ENCODE measurements at regions not wholly inside any gene's neighbourhood (a gene's known extent, or its start where the extent isn't known, plus 50 kb on each side); places are given as distances from the start of the nearest gene placed in this dataset.

DNA sequence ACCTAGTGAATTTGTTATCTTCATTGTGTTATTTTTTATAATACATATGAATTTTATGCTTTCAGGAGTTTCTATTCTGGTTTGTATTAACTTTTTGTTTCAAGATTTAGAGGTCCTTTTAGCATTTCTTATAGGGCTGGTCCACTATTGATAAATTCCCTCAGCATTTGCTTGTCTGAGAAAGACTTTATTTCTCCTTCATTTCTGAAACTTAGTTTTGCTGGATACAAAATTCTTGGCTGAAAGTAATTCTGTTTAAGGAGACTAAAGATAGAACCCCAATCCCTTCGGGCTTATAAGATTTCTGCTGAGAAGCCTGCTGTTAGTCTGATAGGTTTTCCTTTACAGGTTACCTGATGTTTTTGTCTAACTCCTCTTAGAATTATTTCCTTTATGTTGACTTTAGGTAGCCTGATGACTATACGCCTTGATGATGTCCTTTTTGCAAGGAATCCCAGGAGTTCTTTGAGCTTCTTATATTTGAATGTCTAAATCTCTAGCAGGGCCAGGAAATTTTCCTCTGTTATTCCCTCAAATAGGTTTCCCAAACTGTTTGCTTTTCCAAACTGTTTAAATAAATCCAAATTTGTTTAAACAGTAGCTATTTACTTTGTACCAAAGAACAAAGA, 127.1 kb downstream of the CYSLTR2 start:
- no peak for TF ChIP-seq POLR2A (IDR thresholded peaks at IDR 0.05; ENCODE audit: low read depth, low read length)
- TF ChIP-seq TAF1 (IDR thresholded peaks at IDR 0.05; ENCODE audit: low read depth, low read length), result no peak
- no peak for TF ChIP-seq POLR2AphosphoS5 (IDR thresholded peaks at IDR 0.05; ENCODE audit: low read depth, low read length)
- no peak for TF ChIP-seq PAX5 (IDR thresholded peaks at IDR 0.05; ENCODE audit: insufficient read depth, low read length, severe bottlenecking)

Data from GM12891 (cell line).